HG03175 (cell line): ENCODE measurements at regions not wholly inside any gene's neighbourhood (a gene's known extent, or its start where the extent isn't known, plus 50 kb on each side); places are given as distances from the start of the nearest gene placed in this dataset.
"Not testable (repeated sequence)": the region's sequence is repeated elsewhere in the genome, so short reads cannot be mapped to it uniquely, and the experiment has no call there.

ENCODE experiments used
- ATAC-seq: cut with Tn5 transposase; IDR thresholded peaks from one replicate; pipeline ENCODE4 v1.9.1; 2021; ENCODE audit warnings: mild to moderate bottlenecking, moderate library complexity; ENCODE audit not compliant: unreplicated experiment

DNA sequence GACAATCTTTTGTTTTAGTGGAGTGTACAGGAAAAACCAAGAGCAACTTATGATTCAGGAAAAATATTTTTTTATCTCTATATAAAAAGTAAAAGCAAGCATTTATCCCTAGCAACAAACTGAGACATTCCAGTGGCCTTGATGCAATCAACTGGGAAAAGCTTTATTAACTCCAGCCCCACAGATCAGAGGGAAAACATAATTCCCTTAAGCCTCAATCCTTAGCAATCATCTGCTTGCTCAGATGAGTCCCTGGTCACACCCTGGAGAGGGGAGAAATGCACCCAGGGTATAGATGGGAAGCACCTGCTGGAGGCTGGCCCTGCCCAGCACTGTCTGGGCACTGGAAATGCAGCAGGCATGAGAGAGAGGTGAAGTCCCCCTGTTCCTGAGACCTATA, 636.6 kb downstream of the TNS3 start:
- no peak for ATAC-seq

DNA sequence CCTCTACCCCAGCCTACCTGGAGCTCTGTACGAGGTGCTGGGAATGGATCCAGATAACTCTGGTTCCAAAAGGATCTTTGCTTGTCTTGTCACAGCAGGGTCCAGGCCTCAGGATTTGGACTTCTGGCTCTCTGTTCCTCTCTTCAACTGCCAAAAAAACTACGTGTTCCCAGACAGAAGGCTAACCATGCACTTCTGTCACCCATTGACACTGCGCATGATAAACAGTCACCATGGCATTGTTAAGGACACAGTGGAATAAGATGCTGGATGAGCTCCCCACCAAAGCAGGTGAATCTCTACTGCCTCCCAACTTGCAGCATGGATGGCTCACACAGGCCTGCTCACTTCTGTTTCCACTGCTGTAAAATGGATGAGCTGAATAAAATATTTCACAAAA, 637.9 kb downstream of the TNS3 start:
- no peak for ATAC-seq

DNA sequence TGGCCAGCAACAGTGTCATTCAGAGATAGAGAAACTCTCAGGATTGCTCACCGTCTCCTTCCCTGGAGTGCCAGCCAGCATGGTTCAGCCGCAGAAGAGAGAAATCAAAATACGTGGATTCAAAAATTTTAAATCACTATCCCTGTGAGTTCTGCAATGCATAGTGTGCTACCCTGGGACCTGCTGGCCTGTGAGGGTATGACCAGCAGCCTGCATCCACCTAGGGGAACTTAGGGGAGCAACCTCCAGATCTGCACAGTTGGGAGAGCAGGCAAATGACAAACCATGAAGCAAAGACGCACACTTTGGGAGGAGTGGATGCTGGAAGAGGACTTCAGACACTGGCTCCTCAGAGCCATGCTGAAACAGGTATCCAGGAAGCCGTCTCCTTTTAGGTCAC, 639.3 kb downstream of the TNS3 start:
- no peak for ATAC-seq

DNA sequence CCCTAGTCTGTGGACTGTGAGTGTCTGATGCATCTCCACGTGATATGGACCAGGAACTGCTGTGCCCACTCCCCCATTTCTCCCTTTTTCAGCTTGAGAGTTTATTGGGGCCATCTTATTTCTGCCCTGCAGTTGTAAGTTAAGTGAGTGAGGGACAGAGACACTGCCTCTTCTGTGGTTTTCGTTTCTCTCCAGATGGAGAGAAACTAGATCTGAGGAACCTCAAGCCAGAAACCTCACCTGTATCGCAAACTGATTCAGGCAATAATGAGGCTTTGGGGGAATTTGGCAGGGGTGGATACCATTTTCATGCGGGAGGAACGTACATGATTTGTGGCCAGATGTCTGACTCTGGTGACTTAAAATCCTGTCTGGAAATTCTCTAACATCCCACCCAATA, 641.7 kb downstream of the TNS3 start:
- no peak for ATAC-seq

DNA sequence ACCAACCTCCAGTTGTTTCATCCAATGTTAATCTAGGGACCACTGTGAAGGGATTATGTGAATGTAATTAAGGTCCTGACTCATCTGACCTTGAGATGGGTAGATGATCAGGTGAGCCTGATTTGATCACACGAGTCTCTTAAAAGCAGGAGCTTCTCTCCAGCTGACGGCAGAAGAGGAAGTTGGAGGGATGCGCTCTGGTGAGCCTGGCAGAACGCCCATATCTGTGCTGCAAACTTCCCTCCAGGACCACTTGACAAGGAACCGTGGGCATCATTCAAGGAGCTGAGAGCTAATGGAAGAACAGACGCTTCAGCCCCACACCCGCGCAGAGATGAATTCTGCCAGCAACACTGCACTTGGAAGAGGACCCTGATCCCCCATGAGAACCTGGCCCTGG, 642.4 kb downstream of the TNS3 start:
- no peak for ATAC-seq

DNA sequence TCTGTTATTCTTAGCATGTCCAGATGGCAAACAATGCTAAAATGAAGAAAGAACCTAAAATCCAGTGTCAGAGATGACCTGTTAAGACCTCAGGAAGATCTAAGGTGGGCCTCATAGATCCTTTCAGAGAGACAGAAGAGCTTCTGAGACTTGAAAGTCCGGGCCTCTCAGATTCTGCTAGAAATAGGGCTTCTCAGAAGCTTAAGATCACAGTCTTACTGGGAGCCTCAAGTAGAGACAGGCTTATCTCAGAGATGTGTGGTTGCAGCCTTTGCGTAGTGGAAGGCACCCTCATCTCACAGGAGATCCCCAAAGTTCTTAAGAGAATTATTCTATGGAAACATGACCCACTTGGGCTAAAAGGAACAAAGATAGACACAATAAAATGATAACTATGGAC, 642.8 kb downstream of the TNS3 start:
- ATAC-seq, result no peak

DNA sequence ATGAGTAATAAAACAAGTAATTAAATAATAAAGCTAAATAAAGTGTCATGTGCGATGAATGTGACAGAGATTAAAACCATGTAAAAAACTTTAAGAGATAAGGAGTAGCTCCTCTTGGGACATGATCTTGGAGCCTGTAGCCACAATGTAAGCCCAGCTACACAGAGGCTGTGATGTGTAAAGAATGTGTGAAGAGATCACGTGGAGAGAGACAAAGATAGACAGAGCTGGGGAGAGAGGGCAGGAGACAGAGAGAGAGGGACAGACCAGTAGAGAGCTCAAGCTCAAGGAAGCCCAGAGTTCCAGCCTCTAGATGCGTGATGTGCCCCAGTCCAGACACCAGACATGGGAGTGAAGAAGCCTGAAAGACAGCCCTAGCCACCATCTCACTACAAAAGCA, 644.1 kb downstream of the TNS3 start:
- ATAC-seq, result no peak

DNA sequence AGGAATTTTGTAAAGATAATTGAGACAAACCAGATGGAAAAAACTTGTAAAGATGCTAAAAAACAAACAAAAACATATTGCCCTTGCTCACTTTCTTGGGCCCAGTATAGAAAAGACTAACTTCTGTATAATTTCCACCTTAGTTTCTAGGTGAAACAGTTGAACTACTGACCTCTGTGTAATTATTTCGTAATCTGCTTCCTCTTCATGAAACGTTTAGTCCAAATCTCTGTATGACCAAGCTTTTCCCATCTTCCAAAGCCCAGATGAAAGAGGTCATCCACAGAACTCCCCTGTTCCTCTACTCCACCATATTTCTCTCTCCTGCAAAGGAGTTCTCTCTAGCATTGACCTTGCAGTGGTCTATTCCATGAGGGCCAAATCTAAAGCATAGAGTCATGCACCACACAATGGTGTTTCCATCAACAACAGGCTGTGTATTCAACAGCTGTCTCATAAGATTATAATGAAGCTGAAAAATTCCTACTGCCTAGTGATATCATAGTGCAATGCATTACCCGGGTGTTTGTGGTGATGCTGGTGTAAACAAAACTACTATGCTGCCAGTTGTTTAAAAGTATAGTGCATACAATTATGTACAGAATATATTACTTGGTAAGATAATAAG, 647.6 kb downstream of the TNS3 start:
- no peak for ATAC-seq

DNA sequence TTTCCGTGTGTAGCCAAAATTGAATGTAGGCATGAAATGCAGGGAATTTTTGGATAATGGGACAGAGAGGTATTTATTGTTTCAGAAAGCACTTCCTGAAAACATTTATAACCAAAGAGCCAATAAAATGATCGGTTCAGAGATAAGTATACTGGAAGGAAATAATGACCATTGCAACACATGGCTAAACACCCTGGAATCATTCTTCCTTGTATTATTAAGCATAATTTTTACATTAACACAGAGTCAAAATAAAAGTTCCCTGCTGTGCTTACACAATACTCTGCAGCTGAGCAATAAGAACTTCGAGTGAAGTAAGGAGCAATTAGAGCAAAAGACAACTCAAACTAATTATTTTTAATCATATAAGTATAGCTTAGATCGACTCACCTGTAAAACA, 648.3 kb downstream of the TNS3 start:
- ATAC-seq, result no peak

DNA sequence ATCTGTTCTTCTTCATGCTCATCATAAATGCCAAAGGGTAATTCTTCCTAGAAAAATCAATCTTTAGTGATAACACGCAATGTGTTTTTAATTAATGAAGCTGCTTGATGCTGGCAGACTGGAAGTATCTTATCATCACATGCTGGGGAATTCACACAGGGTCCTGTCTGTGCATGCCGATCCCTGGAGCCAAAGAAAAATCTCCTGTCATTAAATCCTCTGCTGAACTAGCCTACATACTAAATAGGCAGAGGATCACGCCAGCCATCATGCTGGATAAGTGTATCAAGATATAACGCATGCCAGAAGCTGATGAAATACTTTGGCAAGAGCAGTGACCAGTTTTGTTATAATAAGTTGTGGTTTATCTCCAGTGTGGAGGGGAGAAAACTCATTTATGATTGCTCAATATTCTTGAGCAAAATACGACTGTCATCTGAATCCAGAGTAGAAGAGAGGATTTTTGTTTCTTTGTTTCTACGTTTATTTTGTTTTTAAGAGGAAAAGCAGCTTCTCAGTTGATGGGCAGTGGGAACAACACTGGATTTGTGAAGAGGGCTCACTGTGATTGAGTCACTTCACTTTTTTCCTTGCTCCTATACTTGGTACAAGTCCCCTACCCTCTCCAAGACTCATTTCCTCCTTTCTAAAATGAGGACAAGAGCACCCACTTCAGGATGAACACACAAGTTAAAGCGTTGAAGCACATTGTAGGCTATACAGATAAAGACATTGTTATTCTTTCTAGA, 649.1 kb downstream of the TNS3 start:
- no peak for ATAC-seq

DNA sequence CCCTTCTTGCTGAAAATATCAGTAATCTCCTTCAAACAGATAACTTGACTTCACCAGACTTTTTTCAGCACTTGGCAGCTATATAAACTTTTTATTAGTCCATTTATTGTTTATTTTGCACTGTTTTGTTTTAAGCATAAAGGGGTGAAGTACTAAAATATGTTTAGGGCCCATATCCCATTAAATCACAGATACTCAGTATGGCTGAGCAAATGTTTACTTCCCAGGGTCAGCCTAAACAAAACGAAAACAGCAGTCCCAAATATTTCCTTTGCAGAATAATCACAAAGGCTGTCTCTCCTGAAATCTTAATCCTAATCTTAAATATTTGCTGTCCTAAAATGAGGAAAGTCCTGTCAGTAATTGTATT, 649.6 kb downstream of the TNS3 start:
- no peak for ATAC-seq

DNA sequence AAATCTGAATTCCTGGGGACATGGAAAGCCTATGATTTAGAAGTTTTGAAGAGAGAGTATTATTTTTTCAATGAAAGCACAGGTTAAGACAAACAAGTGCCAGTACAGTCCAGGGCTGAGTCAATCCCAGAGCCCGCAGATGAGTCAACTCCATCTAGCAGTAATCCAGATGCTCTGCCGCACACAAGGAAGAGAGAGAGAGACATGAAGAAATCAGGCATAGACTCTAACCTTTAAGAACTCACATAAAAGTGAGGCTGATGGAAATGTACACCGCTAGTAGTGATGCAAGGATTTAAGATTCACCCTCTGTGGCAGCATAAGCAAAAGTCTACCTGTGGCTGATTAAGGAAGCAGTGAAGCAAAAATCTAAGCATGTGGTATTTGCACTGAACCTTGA, 651.5 kb downstream of the TNS3 start:
- no peak for ATAC-seq

DNA sequence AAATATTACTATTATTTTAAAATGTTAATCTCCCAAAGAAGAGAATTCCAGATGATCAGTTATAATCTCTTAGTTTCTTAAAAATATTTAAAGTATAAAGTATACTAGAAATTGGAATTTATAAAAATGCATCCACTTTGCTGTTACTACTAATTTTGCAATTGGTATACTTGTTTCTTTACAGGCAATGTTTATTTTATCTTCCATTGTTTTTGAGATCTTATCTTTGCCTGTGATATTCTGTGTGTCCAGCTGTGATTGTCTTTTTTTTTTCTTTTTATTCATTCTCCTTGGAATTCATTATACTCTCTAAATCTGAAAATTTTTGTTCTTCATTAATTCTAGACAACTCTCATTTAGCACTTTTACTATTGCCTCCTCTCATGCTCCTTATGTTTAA, 652.6 kb downstream of the TNS3 start:
- no peak for ATAC-seq

DNA sequence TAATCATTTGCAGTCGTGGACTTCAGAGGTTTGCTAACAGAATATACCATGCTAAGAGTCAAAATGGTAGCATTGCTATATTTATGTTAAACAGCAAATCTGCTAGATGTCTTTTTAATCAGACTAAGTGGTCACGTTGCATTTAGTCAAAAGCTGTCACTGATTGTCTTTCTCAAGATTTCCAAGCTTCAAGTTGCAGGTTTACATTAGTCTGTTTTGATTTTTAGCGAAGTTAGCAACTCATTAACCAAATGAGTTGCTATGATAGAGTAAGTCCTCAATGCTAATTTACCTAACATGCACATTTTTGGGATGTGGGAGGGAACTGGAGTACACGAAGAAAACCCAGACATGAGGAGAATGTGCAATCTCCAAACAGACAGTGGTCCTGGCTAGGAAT, 653.2 kb downstream of the TNS3 start:
- ATAC-seq, result no peak

DNA sequence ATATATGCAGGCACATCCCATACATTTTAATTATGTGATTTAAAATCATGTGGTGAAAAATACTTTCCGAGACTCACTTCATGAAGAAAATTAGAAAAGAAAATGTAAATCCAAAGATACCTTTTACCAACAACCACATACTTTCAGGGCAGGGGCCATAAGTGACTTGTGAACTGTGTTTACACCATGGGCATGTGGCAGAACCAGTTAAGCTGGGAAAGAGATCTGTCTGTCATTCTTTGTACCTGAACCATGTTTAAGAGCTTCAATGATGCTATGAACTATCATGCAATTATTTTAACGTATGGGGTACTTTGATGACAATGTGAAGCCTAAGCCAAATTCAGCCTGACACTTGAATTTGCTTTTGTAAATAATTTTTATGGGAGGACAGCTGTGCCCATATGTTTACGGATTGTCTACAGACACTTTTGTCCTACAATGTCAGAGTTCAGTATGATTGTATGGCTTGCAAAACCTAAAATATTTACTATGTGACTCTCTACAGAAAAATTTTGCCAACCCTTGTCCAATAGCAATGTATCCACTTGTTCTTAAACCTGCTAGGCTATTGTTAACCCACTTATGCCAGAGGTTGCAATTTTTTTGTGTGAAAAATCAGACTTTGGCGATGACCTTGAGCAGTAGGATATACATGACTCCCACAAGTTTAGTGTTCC, 654.6 kb downstream of the TNS3 start:
- no peak for ATAC-seq

DNA sequence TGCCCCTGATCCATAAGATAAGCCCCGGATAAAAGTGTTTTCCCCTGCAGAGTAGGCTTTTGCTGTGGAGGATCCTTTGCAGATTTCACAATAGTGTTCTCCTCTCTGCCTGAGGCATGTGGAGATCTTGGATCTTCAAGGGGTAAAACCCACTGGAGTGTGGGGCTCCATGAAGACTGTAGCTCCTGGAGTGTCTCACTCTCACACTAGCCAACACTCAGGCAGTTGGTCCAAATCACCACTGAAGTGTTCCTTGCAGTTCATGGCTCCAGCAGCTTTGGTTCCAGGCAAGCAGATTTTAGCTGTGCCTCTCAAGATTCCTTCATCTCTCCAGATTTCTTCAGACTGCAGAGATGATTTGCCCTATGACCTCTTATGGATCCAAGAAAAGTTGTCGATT, 665.3 kb downstream of the TNS3 start:
- ATAC-seq, result no peak

DNA sequence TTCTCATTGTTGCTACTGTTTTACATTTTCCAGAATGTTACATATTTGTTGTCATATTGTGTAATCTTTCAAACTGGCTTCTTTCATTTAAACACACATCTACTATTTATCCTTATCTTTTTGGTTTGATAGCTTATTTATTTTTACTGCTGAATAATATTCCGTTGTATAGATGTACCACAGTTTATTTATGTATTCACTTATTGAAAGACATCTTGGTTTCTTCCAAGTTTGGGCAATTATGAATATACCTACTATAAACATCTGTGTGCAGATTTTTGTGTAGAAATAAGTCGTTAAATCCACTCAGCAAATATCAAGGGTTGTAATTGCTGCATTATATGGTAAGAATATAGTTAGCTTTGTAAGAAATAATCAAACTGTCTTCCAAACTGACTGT, 669.2 kb downstream of the TNS3 start:
- ATAC-seq, result no peak

DNA sequence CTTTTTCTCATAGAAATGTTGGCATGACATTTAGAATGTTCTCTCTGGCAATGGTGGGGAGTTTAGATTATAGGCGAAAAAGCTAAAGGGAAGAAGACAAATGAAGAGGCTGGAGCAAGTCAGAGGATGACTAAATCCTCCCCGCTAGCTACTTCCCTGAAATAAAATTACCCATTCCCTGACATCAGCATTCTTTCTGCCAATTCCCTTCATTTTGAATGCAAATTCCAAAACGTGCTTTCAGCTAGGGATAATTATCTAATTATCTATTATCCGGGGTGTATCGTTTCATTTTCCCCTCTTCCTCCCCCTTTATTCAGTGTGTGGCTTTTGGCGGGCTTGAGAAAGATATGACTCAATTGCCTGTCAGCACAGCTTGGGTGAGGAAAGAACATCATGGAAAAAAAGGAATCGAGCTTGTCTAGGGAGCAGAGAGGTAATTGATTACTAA, 672.3 kb downstream of the TNS3 start:
- ATAC-seq, result no peak

DNA sequence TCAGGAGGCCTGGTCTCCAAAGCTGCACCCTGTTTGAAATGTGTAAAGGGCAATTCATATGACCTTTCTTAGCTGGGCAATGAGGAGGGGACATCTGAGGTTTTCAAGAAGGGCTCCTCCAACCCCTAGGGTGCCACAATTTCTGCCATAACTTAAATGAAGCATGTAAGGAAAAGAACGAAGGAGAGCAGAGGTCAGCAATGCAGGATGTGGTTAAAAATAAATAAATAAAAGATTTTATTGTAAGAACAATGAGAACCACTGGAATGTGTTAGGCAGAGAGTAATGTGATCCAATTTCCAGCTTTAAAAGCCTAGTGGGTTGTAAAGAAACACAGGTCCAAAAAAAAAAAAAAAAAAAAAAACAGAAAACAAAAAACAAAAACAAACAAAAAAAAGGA, 673.1 kb downstream of the TNS3 start:
- ATAC-seq, result no peak

DNA sequence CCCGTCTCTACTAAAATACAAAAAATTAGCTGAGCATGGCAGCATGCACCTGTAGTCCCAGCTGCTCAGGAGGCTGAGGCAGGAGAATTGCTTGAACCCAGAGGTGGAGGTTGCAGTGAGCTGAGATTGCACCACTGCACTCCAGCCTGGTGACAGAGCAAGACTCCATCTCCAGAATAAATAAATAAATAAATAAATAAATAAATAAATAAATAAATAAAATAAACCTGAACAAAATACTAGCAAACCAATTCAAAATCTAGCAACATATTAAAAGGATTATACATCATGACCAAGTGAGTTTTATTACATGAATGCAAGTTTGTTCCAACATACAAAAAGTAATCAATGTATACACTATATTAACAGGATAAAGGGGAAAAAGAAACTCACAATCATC, 677.4 kb downstream of the TNS3 start:
- not testable (repeated sequence) for ATAC-seq

DNA sequence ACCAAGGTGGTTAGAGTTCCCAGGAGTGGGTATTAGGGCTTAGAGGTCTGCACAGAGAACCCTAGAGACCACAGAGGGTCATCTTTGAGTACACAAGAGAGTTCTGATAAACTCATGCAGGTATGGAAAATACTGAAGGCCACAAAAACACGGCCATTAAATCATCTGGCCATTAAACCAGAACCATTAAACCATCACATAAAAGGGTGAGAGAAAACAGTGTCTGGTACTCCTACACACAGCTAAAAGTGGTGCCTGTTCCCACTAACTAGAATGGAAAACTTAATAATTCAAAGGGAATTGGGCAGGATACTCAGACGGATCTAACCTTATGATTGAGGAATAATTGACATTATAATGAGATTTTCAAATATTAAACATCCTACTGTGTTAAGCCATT, 679.4 kb downstream of the TNS3 start:
- ATAC-seq, result no peak
